H9 (cell line): ENCODE measurements at regions not wholly inside any gene's neighbourhood (a gene's known extent, or its start where the extent isn't known, plus 50 kb on each side); places are given as distances from the start of the nearest gene placed in this dataset.

Experiments
- DNase-seq: peaks from one replicate; pipeline ENCODE4 v3.0.0-alpha.2; 2017
- H2AFZ ChIP-seq: one replicate; pipeline ENCODE4 v1.6.1; 2013; ENCODE audit warnings: mild to moderate bottlenecking, low read length, control low read depth, moderate library complexity
- H2AK5ac ChIP-seq: 2 replicates; pipeline ENCODE4 v1.6.1; 2013; ENCODE audit warnings: low read length, control low read depth, mixed read lengths; ENCODE audit not compliant: insufficient read length
- H2BK120ac ChIP-seq: one replicate; pipeline ENCODE4 v1.6.1; 2013; ENCODE audit warnings: low read depth, mild to moderate bottlenecking, low read length, control low read depth, inconsistent platforms; ENCODE audit not compliant: poor library complexity, severe bottlenecking
- H2BK12ac ChIP-seq: 2 replicates; pipeline ENCODE4 v1.6.1; 2013; ENCODE audit warnings: low read length, control low read depth, mixed read lengths, low read depth; ENCODE audit not compliant: insufficient read length
- H2BK15ac ChIP-seq: 2 replicates; pipeline ENCODE4 v1.6.1; 2013; ENCODE audit warnings: low read depth, low read length, control low read depth
- H2BK20ac ChIP-seq: one replicate; pipeline ENCODE4 v1.6.1; 2013; ENCODE audit warnings: low read depth, mild to moderate bottlenecking, low read length, control low read depth, inconsistent platforms; ENCODE audit not compliant: poor library complexity, severe bottlenecking
- H2BK5ac ChIP-seq: 2 replicates; pipeline ENCODE4 v1.6.1; 2013; ENCODE audit warnings: low read length, control low read depth, mixed read lengths; ENCODE audit not compliant: insufficient read length
- H3K14ac ChIP-seq: 2 replicates; pipeline ENCODE4 v1.6.1; 2013; ENCODE audit warnings: low read length, control low read depth; ENCODE audit not compliant: insufficient read depth
- H3K18ac ChIP-seq: 2 replicates; pipeline ENCODE4 v1.6.1; 2013; ENCODE audit warnings: low read depth, mild to moderate bottlenecking, mixed read lengths, low read length, control low read depth; ENCODE audit not compliant: insufficient read length
- H3K23ac ChIP-seq: 2 replicates; pipeline ENCODE4 v1.6.1; 2013; ENCODE audit warnings: low read length, control low read depth, mixed read lengths, low read depth; ENCODE audit not compliant: insufficient read length
- H3K23me2 ChIP-seq: 2 replicates; pipeline ENCODE4 v1.6.1; 2013; ENCODE audit warnings: low read depth, mild to moderate bottlenecking, mixed read lengths, low read length, control low read depth; ENCODE audit not compliant: insufficient read length, poor library complexity, severe bottlenecking
- H3K27ac ChIP-seq: 2 replicates; pipeline ENCODE4 v1.5.1; 2013; ENCODE audit warnings: low read length, control low read depth, mixed read lengths, low read depth; ENCODE audit not compliant: insufficient read length
- H3K27me3 ChIP-seq: 2 replicates; pipeline ENCODE4 v1.6.1; 2013; ENCODE audit warnings: low read length, control low read depth, inconsistent platforms; ENCODE audit not compliant: insufficient read depth
- H3K4ac ChIP-seq: 2 replicates; pipeline ENCODE4 v1.6.1; 2013; ENCODE audit warnings: low read depth, mild to moderate bottlenecking, control low read depth, inconsistent platforms, low read length, moderate library complexity
- H3K4me1 ChIP-seq: 2 replicates; pipeline ENCODE4 v1.6.1; 2013; ENCODE audit warnings: low read length, control low read depth, inconsistent platforms; ENCODE audit not compliant: insufficient read depth
- H3K4me2 ChIP-seq: 2 replicates; pipeline ENCODE4 v1.6.1; 2013; ENCODE audit warnings: low read length, control low read depth, mixed read lengths; ENCODE audit not compliant: insufficient read length, insufficient read depth
- H3K56ac ChIP-seq: 2 replicates; pipeline ENCODE4 v1.6.1; 2013; ENCODE audit warnings: low read depth, mild to moderate bottlenecking, mixed read lengths, low read length, control low read depth; ENCODE audit not compliant: insufficient read length
- H3K79me1 ChIP-seq: 2 replicates; pipeline ENCODE4 v1.6.1; 2013; ENCODE audit warnings: low read depth, mild to moderate bottlenecking, moderate library complexity, low read length, control low read depth, inconsistent platforms; ENCODE audit not compliant: insufficient read depth, poor library complexity, severe bottlenecking
- H3K79me2 ChIP-seq: 2 replicates; pipeline ENCODE4 v1.6.1; 2013; ENCODE audit warnings: low read length, control low read depth, inconsistent platforms; ENCODE audit not compliant: insufficient read depth
- H3K9ac ChIP-seq: 2 replicates; pipeline ENCODE4 v1.6.1; 2013; ENCODE audit warnings: low read length, control low read depth, mixed read lengths; ENCODE audit not compliant: insufficient read length; ENCODE audit errors: extremely low read depth
- H3K9me3 ChIP-seq: one replicate; pipeline ENCODE4 v1.6.1; 2013; ENCODE audit warnings: low read depth, low read length, inconsistent platforms; ENCODE audit not compliant: control insufficient read depth
- H3T11ph ChIP-seq: one replicate; pipeline ENCODE4 v1.6.1; 2013; ENCODE audit warnings: mild to moderate bottlenecking, low read length, control low read depth, inconsistent platforms
- H4K20me1 ChIP-seq: one replicate; pipeline ENCODE4 v1.6.1; 2013; ENCODE audit not compliant: control insufficient read depth, insufficient read length, insufficient read depth
- H4K5ac ChIP-seq: 2 replicates; pipeline ENCODE4 v1.6.1; 2013; ENCODE audit warnings: low read depth, mild to moderate bottlenecking, mixed read lengths, low read length, control low read depth; ENCODE audit not compliant: insufficient read length
- H4K8ac ChIP-seq: replicated peaks from 2 replicates; pipeline ENCODE4 v1.6.1; 2013; ENCODE audit warnings: low read length, control low read depth, mixed read lengths, low read depth; ENCODE audit not compliant: insufficient read length
- H4K91ac ChIP-seq: 2 replicates; pipeline ENCODE4 v1.6.1; 2013; ENCODE audit warnings: low read depth, mild to moderate bottlenecking, moderate library complexity, mixed read lengths, low read length, control low read depth; ENCODE audit not compliant: insufficient read length
- H3K27ac Mint-ChIP-seq, 3 experiments: 2 replicates in 2 of 3; 3 replicates in 1 of 3; pipeline ENCODE4 v1.8.0; 2020 to 2021; ENCODE audit warnings: mixed read lengths in 3 of 3, mild to moderate bottlenecking in 1 of 3, moderate library complexity in 1 of 3
- H3K27me3 Mint-ChIP-seq: 2 replicates; pipeline ENCODE4 v1.8.0; 2021; ENCODE audit warnings: low read depth, mild to moderate bottlenecking, moderate library complexity, mixed read lengths
- H3K36me3 Mint-ChIP-seq, 3 experiments: 2 replicates in 2 of 3; 3 replicates in 1 of 3; pipeline ENCODE4 v1.8.0; 2020 to 2021; ENCODE audit warnings: low read depth in 3 of 3, mixed read lengths in 3 of 3; ENCODE audit not compliant: insufficient read depth in 1 of 3
- H3K4me1 Mint-ChIP-seq, 2 experiments: 2 replicates each; pipeline ENCODE4 v1.8.0; 2020; ENCODE audit warnings: mixed read lengths in 2 of 2
- H3K4me3 Mint-ChIP-seq, 2 experiments: 2 replicates in 1 of 2; 3 replicates in 1 of 2; pipeline ENCODE4 v1.8.0; 2020 to 2021; ENCODE audit warnings: mild to moderate bottlenecking in 2 of 2, mixed read lengths in 2 of 2, moderate library complexity in 1 of 2
- H3K9me3 Mint-ChIP-seq, 2 experiments: 2 replicates in 1 of 2; 3 replicates in 1 of 2; pipeline ENCODE4 v1.8.0; 2020; ENCODE audit warnings: mild to moderate bottlenecking in 2 of 2, mixed read lengths in 2 of 2, moderate library complexity in 1 of 2
- CTCF ChIP-seq: fragments of 200-600 bp; sonication (generic); conservative IDR thresholded peaks from 3 replicates; pipeline ENCODE4 v1.8.0; 2021; ENCODE audit warnings: antibody characterized with exemption, mild to moderate bottlenecking
- WGBS: extraction: QIAGEN DNeasy Blood & Tissue Kit; methylation state at CpG from one replicate; pipeline ENCODE4 v1.1.7; 2013; ENCODE audit warnings: missing lambda C conversion rate, low lambda C conversion rate, mixed read lengths; ENCODE audit not compliant: insufficient read length; ENCODE audit errors: extremely low coverage; 5-methylcytosine and 5-hydroxymethylcytosine counted together

- WGBS = no CpG with 5 or more reads among the region's 19 CpGs
- TF ChIP-seq CTCF = no peak
- no peak overlapping the region for H2BK120ac ChIP-seq
- no peak overlapping the region for H3K18ac ChIP-seq
- no peak overlapping the region for H4K91ac ChIP-seq
- H3K56ac ChIP-seq = no peak overlapping the region
- no peaks in the 10 kb centered on the region for H3K36me3 Mint-ChIP-seq
- H2BK15ac ChIP-seq = no peak overlapping the region
- H4K20me1 ChIP-seq = no peaks in the 10 kb centered on the region
- H2BK20ac ChIP-seq = no peak overlapping the region
- no peak overlapping the region for H4K5ac ChIP-seq
- H3K4me1 Mint-ChIP-seq = peaks cover 0 to 3% of the 10 kb centered on the region in 2 experiments; a peak in 2 of 4 replicates
- no peaks in the 10 kb centered on the region for H3K27me3 ChIP-seq
- no peaks in the 10 kb centered on the region for H3K79me1 ChIP-seq
- H2BK5ac ChIP-seq = no peak overlapping the region
- no peak overlapping the region for H3K4ac ChIP-seq
- DNase-seq = no peak
- no peaks in the 10 kb centered on the region for H3K9me3 ChIP-seq
- no peaks in the 10 kb centered on the region for H3K79me2 ChIP-seq
- H3T11ph ChIP-seq = no peak overlapping the region
- no peak overlapping the region for H3K4me2 ChIP-seq
- no peak overlapping the region for H4K8ac ChIP-seq
- H3K27me3 Mint-ChIP-seq = peaks cover 1% of the 10 kb centered on the region; the same call in 1 of the 2 replicates
- H3K23ac ChIP-seq = no peak overlapping the region
- no peaks in the 10 kb centered on the region for H3K4me1 ChIP-seq
- H2AFZ ChIP-seq = no peak overlapping the region
- H2BK12ac ChIP-seq = no peak overlapping the region
- no peak overlapping the region for H2AK5ac ChIP-seq
- no peak overlapping the region for H3K27ac ChIP-seq
- no peaks in the 10 kb centered on the region for H3K9me3 Mint-ChIP-seq
- peak overlapping the region in 1 of 3 experiments; percentile 26; a peak in 2 of 7 replicates for H3K27ac Mint-ChIP-seq
- H3K9ac ChIP-seq = no peak overlapping the region
- H3K4me3 Mint-ChIP-seq = no peak overlapping the region
- H3K14ac ChIP-seq = no peak overlapping the region; the same call in 1 of the 2 replicates
- no peaks in the 10 kb centered on the region for H3K23me2 ChIP-seq
These were observed 83.2 kb downstream of the CEBPB start for GRCh38 chr20:50273601-50274491.
